ENCODE measurements at regions not wholly inside any gene's neighbourhood (a gene's known extent, or its start where the extent isn't known, plus 50 kb on each side); places are given as distances from the start of the nearest gene placed in this dataset.

DNA sequence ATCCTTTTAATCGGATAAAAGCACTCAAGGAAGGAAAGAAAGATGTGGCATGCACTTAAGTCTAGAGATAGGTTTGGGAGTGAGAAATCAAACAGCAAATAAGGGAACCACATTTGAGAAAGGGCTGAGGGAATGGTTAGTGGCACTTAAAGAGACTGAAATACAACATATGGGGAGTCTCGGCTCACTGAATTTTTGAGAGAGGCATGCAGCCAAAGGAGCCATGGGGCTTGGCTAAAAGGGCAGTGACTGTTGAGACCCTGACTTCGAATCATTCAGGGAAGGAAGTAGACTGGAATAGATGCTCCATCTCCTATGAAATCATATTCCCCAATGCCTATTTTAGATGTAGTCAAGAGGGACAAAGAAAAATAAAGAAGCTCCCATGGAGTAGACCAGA is 58.3 kb upstream of the HAO2 start:
- no peak for DNase-seq

DNA sequence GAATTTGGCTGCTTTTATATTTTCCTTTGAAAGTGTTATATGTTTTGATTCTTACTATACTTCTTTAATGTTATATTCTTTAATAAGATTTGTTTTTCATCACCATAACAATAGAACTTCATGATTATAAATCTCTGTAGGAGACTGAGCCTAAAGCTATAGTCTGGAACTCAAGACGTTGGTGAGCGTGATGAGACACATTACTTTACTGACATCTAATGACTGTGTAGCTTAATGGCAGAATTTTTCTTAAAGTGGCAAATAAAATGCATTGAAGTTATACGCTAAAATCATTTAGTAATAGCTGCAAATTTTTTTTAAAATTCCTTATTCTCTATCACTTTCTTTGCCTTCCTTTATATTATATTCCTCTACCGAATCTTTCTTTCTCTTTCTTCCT is 56.1 kb upstream of the HAO2 start:
- no peak for DNase-seq

DNA sequence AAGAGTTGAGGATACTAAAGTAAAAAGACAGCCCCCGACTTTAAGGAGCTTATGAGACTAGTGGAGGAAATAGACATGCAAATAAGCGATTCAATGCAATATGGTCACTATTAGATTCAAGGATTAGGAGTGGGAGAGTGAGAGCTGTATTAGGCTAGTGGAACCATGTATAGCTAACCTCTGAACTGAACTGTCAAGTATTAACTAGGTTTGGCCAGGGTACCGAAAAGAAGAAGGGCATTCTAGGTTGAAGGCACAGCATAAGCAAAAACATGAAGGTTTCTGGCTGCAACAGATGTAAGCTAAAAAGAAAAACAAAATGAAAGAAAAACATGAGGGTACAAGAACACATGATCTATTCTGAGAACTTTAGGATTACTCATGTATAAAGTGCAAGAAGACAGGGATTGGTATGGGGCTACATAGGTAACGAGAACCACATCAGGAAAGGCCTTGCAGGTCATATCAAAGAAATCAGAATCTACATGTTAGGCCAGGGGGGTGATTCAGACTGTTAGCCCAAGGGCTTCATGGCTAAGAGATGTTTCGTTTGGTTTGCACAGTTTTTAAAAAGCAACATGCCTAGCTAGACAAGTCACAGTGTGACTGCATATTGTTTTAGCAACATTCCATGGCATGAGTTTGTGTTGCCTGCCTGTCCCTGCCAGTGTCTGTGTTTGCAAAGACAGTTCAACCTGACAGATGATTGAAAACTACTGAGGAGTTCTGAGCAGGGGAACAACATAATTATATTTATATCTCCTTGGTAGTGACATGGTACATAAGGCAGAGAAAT is 54.4 kb upstream of the HAO2 start:
- DNase-seq = no peak

DNA sequence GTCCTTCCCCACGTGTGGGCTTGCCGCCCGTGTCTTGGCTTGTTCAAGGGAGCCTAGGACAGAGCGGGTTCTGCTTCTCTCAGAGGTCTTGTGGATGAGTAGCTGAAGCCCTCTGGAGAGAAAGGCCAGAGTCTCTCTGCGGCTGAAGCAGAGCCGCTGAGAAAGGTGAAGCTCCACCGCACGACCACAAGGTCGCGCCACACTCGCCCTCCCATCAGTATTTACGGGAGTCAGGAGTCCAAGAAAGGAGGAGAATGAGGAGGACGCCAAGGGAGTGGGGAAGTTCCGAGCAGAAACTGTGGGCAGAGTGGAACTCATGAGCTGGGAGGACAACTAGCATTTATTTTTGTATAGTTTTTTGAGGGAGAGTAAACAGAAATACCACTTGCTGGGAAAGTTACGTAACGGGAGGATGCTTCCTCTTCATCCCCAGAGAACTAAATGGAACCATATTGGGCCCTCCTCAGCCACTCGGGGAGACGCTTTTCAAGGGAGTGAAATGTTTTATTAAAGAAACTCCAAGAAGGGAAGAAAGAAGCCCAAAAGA is 51.6 kb upstream of the HAO2 start:
- DNase-seq = no peak

DNA sequence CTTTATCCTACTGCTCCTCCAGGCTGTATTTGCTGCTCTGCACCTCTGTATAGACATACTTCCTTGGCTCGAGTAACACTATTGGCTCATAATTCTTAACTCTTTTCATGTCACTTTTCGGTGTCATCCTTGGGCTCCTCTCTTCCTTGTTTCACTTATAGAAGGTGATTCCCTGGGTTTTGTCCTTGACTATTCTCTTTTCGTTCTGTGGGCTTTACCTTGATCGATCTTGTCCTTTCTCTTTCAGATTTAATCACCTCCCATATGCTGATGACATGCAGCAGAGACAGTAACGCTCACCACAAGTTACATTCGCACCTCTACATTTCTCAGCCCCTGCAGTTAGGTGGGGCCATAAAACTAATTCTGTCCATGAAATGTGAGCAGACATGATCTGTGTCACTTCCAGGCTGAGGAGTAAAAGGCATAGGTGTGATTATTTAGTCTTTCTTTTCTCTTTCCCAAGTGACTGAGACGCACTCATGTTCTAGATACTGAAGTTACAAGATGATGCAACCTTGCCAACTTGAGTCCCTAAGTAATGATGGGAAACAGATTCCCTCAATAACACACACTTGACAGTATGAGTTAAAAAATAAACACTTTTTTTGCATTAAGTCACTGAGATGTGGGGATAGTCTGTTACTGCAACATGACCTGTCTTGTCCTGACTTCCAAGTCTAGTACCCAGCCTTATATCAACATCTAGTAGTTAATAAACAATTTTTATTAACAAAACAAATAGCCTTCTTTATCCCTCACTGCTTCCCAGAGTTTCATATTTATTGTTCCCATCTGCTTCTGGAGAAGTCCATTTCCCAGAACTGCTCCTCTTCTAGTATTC is 49.9 kb upstream of the HAO2 start:
- DNase-seq = no peak
